Kidney capillary endothelial cell (primary cell): ENCODE measurements at regions not wholly inside any gene's neighbourhood (a gene's known extent, or its start where the extent isn't known, plus 50 kb on each side); places are given as distances from the start of the nearest gene placed in this dataset.
"Not testable (repeated sequence)": the region's sequence is repeated elsewhere in the genome, so short reads cannot be mapped to it uniquely, and the experiment has no call there.

Experiments
- DNase-seq: peaks from one replicate; pipeline ENCODE4 v3.0.0-alpha.2; 2018; ENCODE audit warnings: low spot score

- DNase-seq = no peak
Observed at GRCh38 chr14:105709281-105710118, 183.1 kb downstream of the TMEM121 start.

DNA sequence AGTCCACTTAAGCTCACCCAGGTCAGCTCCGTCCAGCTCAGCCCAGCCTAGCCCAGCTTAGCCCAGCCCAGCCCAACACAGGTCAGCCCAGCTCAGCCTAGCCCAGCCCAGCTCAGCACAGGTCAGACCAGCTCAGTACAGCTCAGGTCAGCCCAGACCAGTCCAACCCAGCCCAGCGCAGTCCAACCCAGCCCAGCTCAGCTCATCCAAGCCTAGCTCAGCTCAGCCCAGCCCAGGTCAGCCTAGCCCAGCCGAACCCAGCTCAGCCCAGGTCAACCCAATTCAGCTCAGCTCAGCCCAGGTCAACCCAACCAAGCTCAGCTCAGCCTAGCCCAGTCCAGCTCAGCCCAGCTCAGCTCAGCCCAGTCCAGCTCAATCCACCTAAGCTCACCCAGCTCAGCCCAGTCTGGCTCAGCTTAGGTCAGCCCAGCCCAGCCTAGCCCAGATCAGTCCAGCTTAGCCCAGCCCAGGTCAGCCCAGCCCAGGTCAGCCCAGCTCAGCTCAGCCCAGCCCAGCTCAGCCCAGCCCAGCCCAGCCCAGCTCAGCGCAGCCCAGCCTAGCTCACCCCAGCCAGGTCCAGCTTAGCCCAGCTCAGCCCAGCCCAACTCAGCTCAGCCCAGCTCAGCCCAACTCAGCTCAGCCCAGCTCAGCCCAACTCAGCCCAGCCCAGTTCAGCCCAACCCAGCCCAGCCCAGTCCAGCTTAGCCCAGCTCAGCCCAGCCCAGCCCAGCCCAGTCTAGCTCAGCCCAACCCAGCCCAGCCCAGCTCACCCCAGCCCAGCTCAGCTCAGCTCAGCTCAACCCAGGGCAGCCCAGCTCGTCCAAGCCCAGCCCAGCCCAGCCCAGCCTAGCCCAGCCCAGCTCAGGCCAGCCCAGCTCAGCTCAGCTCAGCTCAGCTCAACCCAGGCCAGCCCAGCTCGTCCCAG, 184.0 kb downstream of the TMEM121 start:
- no peak for DNase-seq

DNA sequence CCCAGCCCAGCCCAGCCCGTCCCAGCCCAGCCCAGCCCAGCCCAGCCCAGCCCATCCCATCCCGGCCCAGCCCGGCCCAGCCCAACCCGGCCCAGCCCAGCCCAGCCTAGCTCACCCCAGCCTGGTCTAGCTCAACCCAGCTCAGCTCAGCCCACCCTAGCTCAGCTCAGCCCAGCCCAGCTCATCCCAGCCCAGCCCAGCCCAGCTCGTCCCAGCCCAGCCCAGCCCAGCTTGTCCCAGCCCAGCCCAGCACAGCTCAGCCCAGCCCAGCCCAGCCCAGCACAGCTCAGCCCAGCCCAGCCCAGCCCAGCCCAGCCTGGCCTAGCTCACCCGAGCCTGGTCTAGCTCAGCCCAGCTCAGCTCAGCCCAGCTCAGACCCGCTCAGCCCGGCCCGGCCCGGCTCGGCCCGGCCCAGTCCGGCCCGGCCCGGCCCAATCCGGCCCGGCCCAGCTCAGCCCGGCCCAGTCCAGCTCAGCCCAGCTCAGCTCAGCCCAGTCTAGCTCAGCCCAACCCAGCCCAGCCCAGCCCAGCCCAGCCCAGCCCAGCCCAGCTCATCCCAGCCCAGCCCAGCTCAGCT, 184.7 kb downstream of the TMEM121 start:
- no peak for DNase-seq

GRCh38 chr14:105711841-105712460, 185.6 kb downstream of the TMEM121 start:
- no peak for DNase-seq

DNA sequence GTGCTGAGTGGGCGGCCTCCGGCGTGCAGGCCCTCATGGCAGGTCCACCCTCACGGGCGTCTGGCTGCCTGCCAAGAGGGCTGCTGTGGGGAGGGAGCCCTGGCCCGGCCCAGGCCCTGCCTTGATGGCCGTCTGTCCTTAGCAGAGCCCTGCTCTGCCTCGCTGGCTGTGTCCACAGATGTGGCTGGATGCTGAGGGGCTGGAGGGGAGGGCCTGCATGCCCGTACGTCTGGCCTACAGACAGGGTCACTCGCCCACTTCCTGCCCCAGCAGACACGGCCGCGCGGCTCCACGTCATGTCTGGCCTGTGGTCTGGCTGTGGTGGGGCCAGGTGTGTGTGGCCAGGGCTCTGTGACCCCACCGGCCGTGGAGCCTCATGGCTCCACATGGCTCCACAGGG, 186.3 kb downstream of the TMEM121 start:
- not testable (repeated sequence) for DNase-seq

- DNase-seq = not testable (repeated sequence)
Observed at GRCh38 chr14:105713160-105713559, 186.8 kb downstream of the TMEM121 start.

DNA sequence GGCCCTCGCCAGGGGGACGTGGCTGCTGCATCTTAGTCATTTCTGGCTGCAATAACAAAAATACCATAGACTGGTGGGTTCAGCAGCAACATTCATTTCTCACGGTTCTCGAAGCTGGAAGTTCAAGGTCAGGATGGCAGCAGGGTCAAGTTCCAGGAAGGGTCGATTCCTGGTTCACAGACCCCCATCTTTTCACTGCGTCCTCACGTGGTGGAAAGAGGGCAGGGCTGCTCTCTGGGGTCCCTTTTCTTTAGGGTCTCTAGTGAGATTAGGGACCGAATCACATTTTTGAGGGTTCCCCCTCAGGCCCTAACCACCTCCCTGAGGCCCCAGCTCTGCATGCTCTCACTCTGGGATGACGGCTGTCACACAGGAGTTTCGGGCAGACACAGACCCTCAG, 187.5 kb downstream of the TMEM121 start:
- DNase-seq = not testable (repeated sequence)

DNA sequence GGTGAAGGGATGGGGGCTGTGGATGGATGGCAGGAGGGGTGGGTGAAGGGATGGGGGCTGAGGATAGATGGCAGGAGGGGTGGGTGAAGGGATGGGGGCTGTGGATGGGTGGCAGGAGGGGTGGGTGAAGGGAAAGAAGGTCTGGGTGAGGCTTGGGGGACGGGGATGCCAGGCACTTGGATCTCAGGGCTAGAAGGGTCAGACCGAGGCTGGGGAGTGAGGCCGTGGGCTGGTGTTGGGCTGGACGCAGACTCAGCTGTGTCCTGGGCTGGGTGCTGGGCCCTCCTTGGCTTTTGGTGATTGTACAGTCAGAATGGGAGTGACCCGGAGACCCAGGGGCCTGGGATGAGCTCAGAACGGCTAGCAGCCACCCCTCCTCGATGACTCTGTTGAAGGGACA, 192.4 kb downstream of the TMEM121 start:
- DNase-seq = not testable (repeated sequence)

- DNase-seq = not testable (repeated sequence)
Observed at GRCh38 chr14:105720106-105720505, 193.7 kb downstream of the TMEM121 start.

DNA sequence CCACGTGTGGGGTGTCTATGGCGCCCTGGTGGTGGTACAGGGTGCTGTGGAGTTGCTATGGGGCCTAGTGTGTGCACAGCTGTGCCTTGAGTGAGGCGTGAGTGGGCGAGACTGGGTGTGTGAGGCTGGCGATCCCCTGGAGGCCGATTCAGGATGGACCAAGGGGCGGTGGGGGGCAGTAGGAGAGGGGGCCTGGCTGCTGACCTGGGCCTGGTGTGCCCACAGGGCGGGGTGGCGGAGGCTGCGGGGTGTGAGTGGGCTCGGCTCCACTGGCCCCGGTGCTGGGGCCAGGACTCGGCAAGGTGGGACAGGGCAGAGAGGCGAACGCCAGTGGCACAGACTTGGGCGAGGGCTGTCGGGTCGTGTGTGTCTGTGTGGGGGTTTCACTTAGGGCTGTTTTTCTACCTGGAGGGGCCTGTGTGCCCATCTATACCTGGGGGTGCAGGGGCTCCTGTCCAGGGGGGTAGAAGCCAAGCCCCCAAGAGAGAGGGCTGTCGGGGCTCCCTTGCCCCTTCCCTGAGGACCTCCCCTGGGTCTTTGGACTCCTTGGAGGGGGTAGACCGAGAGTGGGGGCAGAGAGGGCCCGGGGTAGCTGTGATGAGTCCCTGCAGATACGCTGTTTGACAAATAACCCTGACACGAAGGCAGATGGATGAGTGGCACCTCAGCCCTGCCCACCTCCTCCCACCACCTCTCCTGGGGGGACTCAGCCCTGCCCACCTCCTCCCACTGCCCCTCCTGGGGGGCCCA, 194.6 kb downstream of the TMEM121 start:
- DNase-seq = not testable (repeated sequence)

- DNase-seq = not testable (repeated sequence)
Observed at GRCh38 chr14:105721602-105721970, 195.2 kb downstream of the TMEM121 start.

GRCh38 chr14:105721996-105722709, 195.8 kb downstream of the TMEM121 start:
- DNase-seq = not testable (repeated sequence)

DNA sequence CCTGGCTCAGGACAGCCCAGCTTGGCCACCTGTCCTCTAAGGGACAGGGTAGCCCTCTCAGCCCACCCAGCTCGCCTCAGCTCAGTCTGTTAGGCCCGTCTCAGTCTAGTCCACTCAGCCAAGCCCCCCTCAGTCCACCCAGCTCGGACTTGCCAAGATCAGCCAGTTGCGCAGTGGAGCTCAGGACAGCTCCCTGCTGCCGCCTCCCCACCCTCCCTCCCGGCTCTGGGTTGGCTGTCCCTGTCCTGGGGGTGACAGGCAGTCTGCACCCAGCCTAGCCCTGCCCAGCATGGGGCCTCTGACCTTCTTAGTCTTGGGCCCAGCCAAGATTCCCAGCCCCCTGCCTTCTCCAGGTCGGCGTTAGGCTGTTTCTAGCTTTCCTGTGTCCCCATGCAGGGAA, 196.9 kb downstream of the TMEM121 start:
- DNase-seq = not testable (repeated sequence)

DNA sequence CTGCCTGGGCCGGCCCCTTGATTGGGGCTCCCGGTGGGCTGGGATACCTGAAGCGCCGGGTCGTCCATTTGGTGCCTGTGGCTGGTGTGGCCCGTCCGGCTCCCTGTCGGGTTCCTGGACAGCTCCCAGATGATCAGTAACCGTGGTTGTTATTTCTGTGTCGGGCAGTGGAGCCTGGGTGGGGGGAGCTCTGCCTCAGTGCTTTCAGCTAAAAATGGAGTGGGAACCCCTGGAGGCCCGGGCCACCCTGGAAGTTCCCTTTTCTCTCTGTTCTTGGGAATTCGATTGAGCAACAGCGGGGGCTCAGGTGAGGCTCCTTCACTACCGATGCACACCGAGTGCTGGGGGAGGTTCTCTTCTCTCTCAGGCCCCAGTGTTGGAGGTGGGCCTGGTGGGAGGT, 197.4 kb downstream of the TMEM121 start:
- not testable (repeated sequence) for DNase-seq

- DNase-seq = not testable (repeated sequence)
Observed at GRCh38 chr14:105729825-105730368, 203.5 kb downstream of the TMEM121 start.

DNA sequence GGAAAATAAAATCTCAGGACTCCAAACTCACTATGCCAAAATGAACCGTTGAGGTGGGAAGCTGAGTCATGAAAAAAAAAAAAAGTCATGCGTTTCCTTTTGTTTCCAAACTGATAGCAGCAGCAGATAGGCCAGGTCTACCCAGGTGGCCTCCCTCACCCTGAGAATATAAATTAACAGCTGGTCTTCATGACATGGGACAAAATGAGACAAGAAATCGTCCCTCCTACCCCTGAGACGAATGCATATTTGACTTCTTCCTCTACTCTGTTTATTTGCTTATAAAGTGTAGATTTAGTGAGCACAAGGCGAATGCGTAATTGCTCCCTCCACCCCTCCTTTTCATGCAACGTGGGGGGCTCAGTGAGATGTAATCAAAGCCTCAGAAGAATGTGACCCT, 204.3 kb downstream of the TMEM121 start:
- DNase-seq = not testable (repeated sequence)

GRCh38 chr14:105731221-105731985, 205.0 kb downstream of the TMEM121 start:
- DNase-seq = not testable (repeated sequence)

GRCh38 chr14:105733081-105734065, 207.0 kb downstream of the TMEM121 start:
- DNase-seq = no peak
